Endothelial cell (in vitro differentiated cells): ENCODE measurements at regions not wholly inside any gene's neighbourhood (a gene's known extent, or its start where the extent isn't known, plus 50 kb on each side); places are given as distances from the start of the nearest gene placed in this dataset.

Experiments used
- DNase-seq: peaks from one replicate; pipeline ENCODE4 v3.0.0; 2021; ENCODE audit warnings: low spot score
- H3K27ac Mint-ChIP-seq: one replicate; pipeline ENCODE4 v1.8.0; 2021; ENCODE audit warnings: mixed read lengths, inconsistent platforms; ENCODE audit not compliant: unreplicated experiment
- H3K27me3 Mint-ChIP-seq: one replicate; pipeline ENCODE4 v1.8.0; 2021; ENCODE audit warnings: mild to moderate bottlenecking, moderate library complexity, mixed read lengths, inconsistent platforms; ENCODE audit not compliant: unreplicated experiment
- H3K36me3 Mint-ChIP-seq: one replicate; pipeline ENCODE4 v1.8.0; 2021; ENCODE audit warnings: mild to moderate bottlenecking, low read depth, mixed read lengths, inconsistent platforms; ENCODE audit not compliant: unreplicated experiment
- H3K4me1 Mint-ChIP-seq: one replicate; pipeline ENCODE4 v1.8.0; 2021; ENCODE audit warnings: mild to moderate bottlenecking, mixed read lengths, inconsistent platforms; ENCODE audit not compliant: unreplicated experiment
- H3K4me3 Mint-ChIP-seq: one replicate; pipeline ENCODE4 v1.8.0; 2021; ENCODE audit warnings: mild to moderate bottlenecking, mixed read lengths, inconsistent platforms; ENCODE audit not compliant: unreplicated experiment
- H3K9me3 Mint-ChIP-seq: one replicate; pipeline ENCODE4 v1.8.0; 2021; ENCODE audit warnings: mixed read lengths, inconsistent platforms; ENCODE audit not compliant: unreplicated experiment
- CTCF ChIP-seq: fragments of 200-600 bp; sonication (generic); IDR thresholded peaks from one replicate; pipeline ENCODE4 v1.5.0; 2021; ENCODE audit warnings: antibody characterized with exemption; ENCODE audit not compliant: unreplicated experiment

DNA sequence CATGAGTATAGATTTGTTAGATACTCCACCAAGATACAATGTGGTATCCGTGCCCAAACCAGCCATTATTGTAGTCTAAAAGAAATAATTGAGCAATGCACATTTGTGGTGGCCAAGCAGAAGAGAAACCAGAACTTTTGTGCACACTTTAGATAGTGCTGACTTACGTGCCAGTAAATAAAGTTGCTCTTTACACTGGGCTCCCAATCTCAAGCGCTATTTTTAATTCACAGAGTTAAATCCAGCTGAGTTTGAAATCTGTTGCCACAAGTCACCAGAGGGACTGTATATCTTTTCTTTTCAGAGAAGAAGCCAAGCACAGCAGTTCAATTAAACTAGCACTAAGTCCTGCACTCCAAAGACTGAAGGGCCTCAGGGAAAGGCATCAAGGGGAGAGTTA lies 680.4 kb downstream of the TDRD15 start:
- Mint-ChIP-seq H3K4me3 (no peak overlapping the region), H3K4me1 (peaks cover 3% of the 10 kb centered on the region), H3K27me3 (no peaks in the 10 kb centered on the region), H3K36me3 (no peaks in the 10 kb centered on the region), H3K9me3 (no peaks in the 10 kb centered on the region), H3K27ac (no peak overlapping the region)
- no peak for DNase-seq
- no peak for TF ChIP-seq CTCF

- no peaks in the 10 kb centered on the region for H3K36me3 Mint-ChIP-seq
- H3K27ac Mint-ChIP-seq = no peak overlapping the region
- TF ChIP-seq CTCF = no peak
- H3K4me3 Mint-ChIP-seq = no peak overlapping the region
- peaks cover 2% of the 10 kb centered on the region for H3K27me3 Mint-ChIP-seq
- H3K4me1 Mint-ChIP-seq = no peaks in the 10 kb centered on the region
- DNase-seq = no peak
- H3K9me3 Mint-ChIP-seq = no peaks in the 10 kb centered on the region
Measured at GRCh38 chr2:21811541-21811940, 687.8 kb downstream of the TDRD15 start.

GRCh38 chr2:21812766-21813165 lies 689.0 kb downstream of the TDRD15 start:
- Mint-ChIP-seq H3K4me1 (no peaks in the 10 kb centered on the region), H3K27me3 (peaks cover 2% of the 10 kb centered on the region), H3K9me3 (no peaks in the 10 kb centered on the region), H3K27ac (no peak overlapping the region), H3K4me3 (no peak overlapping the region), H3K36me3 (no peaks in the 10 kb centered on the region)
- peak; percentile 5 for DNase-seq
- no peak for TF ChIP-seq CTCF

DNA sequence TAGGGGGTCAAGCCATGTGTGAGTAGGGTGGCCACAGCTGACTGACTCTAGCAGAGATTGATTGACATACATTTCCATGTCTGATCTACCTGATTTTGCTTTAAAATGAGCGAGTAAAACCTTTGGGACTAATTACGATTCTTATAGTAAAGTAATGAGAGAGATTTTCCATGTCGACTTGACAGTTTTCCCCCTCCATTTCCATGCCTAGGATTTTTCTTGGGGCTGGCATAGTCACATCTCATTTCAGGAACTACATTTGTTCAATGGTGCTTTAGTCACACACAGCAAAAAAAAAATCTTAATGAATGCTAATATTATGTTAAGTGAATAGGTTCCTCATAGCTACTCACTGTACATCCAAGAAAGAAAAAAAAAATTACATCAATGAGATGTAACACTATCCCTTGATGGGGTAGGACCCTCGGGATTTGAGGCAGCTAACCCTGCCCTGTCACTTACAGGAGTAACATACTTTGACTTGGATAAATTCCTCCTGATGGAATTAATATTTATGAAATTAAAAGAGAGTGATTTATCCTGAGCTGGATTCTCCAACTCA lies 690.9 kb downstream of the TDRD15 start:
- H3K27ac Mint-ChIP-seq = no peak overlapping the region
- H3K36me3 Mint-ChIP-seq = no peaks in the 10 kb centered on the region
- no peaks in the 10 kb centered on the region for H3K9me3 Mint-ChIP-seq
- peaks cover 2% of the 10 kb centered on the region for H3K27me3 Mint-ChIP-seq
- TF ChIP-seq CTCF = no peak
- DNase-seq = no peak
- no peaks in the 10 kb centered on the region for H3K4me1 Mint-ChIP-seq
- H3K4me3 Mint-ChIP-seq = no peak overlapping the region

- no peak for DNase-seq
- Mint-ChIP-seq H3K36me3 (no peaks in the 10 kb centered on the region), H3K9me3 (no peaks in the 10 kb centered on the region), H3K4me1 (no peaks in the 10 kb centered on the region), H3K4me3 (no peak overlapping the region), H3K27me3 (no peaks in the 10 kb centered on the region), H3K27ac (no peak overlapping the region)
- no peak for TF ChIP-seq CTCF
Measured at GRCh38 chr2:21818212-21818795, 694.5 kb downstream of the TDRD15 start.
